HEK293 (cell line): ENCODE measurements at regions not wholly inside any gene's neighbourhood (a gene's known extent, or its start where the extent isn't known, plus 50 kb on each side); places are given as distances from the start of the nearest gene placed in this dataset.

Source experiments
- CTCF ChIA-PET: fragments of 350-600 bp; formaldehyde crosslinking; extraction: SDS; loops from one replicate; lab custom pipeline; 2021; ENCODE audit warnings: antibody characterized with exemption; lab: Yijun Ruan, JAX
- POLR2A ChIA-PET: fragments of 300-600 bp; formaldehyde crosslinking; extraction: SDS; loops from one replicate; lab custom pipeline; 2020; ENCODE audit warnings: antibody characterized with exemption, inconsistent platforms; lab: Yijun Ruan, JAX
- H3K27ac ChIP-seq: fragments of 200-500 bp; sonication (Bioruptor generic); 2 replicates; pipeline ENCODE4 v1.5.1; 2014; ENCODE audit warnings: low read depth, low read length, control low read depth, inconsistent platforms; ENCODE audit errors: extremely low read depth
- H3K36me3 ChIP-seq, 2 experiments: fragments of 200-500 bp in 1 of 2; sonication (Bioruptor generic) in 1 of 2; 1 replicate in 1 of 2; 2 replicates in 1 of 2; pipeline ENCODE4 v1.5.1; 2014 to 2017; ENCODE audit warnings: inconsistent platforms in 2 of 2, low read length in 2 of 2; ENCODE audit not compliant: control insufficient read depth in 2 of 2, insufficient read depth in 1 of 2
- H3K4me1 ChIP-seq: fragments of 200-500 bp; sonication (Bioruptor generic); 2 replicates; pipeline ENCODE4 v1.5.1; 2014; ENCODE audit warnings: mild to moderate bottlenecking, low read length, inconsistent platforms; ENCODE audit not compliant: control insufficient read depth, insufficient read depth
- H3K4me3 ChIP-seq: 2 replicates; pipeline ENCODE4 v1.5.1; 2011; ENCODE audit warnings: low read depth, mild to moderate bottlenecking, control low read depth, low read length, moderate library complexity
- H3K9me3 ChIP-seq: fragments of 200-500 bp; sonication (Bioruptor generic); 2 replicates; pipeline ENCODE4 v1.5.1; 2014; ENCODE audit warnings: low read depth, low read length, inconsistent platforms; ENCODE audit not compliant: control insufficient read depth, insufficient read depth
- ELK4 ChIP-seq: IDR thresholded peaks from 2 replicates; pipeline ENCODE4 v1.6.1; 2011; ENCODE audit warnings: mild to moderate bottlenecking, low read depth, low read length, borderline replicate concordance
- FEZF1 ChIP-seq: fragments of 450-650 bp; formaldehyde crosslinking; IDR thresholded peaks from 2 replicates; pipeline ENCODE4 v1.5.1; 2016; ENCODE audit warnings: missing biosample characterization, missing genetic modification characterization
- INSM2 ChIP-seq: fragments of 450-650 bp; formaldehyde crosslinking; IDR thresholded peaks from 2 replicates; pipeline ENCODE4 v1.5.1; 2016; ENCODE audit warnings: missing biosample characterization, missing genetic modification characterization
- KLF7 ChIP-seq: fragments of 450-650 bp; formaldehyde crosslinking; IDR thresholded peaks from 2 replicates; pipeline ENCODE4 v1.5.1; 2016; ENCODE audit warnings: missing biosample characterization, missing genetic modification characterization, borderline replicate concordance
- REPIN1 ChIP-seq: fragments of 450-650 bp; formaldehyde crosslinking; IDR thresholded peaks from 2 replicates; pipeline ENCODE4 v1.5.1; 2017; ENCODE audit warnings: missing biosample characterization, missing genetic modification characterization, low read depth
- SP3 ChIP-seq: fragments of 450-650 bp; formaldehyde crosslinking; IDR thresholded peaks from 2 replicates; pipeline ENCODE4 v1.5.1; 2016; ENCODE audit warnings: missing biosample characterization, missing genetic modification characterization
- ZBTB17 ChIP-seq: fragments of 450-650 bp; formaldehyde crosslinking; IDR thresholded peaks from 2 replicates; pipeline ENCODE4 v1.5.1; 2016; ENCODE audit warnings: missing biosample characterization, missing genetic modification characterization
- ZEB2 ChIP-seq: fragments of 450-650 bp; formaldehyde crosslinking; IDR thresholded peaks from 2 replicates; pipeline ENCODE4 v1.5.1; 2016; ENCODE audit warnings: missing biosample characterization, missing genetic modification characterization
- ZNF19 ChIP-seq: fragments of 450-650 bp; formaldehyde crosslinking; IDR thresholded peaks from 2 replicates; pipeline ENCODE4; 2016; ENCODE audit warnings: missing biosample characterization, missing genetic modification characterization, low read depth
- ZNF202 ChIP-seq: fragments of 450-650 bp; formaldehyde crosslinking; IDR thresholded peaks from 2 replicates; pipeline ENCODE4 v1.5.1; 2016; ENCODE audit warnings: missing biosample characterization, missing genetic modification characterization, borderline replicate concordance
- ZNF214 ChIP-seq: fragments of 450-650 bp; formaldehyde crosslinking; IDR thresholded peaks from 2 replicates; pipeline ENCODE4 v1.5.1; 2017; ENCODE audit warnings: missing biosample characterization, mild to moderate bottlenecking, missing genetic modification characterization, borderline replicate concordance
- ZNF23 ChIP-seq: fragments of 450-650 bp; formaldehyde crosslinking; IDR thresholded peaks from 2 replicates; pipeline ENCODE4 v1.5.1; 2016; ENCODE audit warnings: missing biosample characterization, missing genetic modification characterization, borderline replicate concordance
- ZNF292 ChIP-seq: fragments of 450-650 bp; formaldehyde crosslinking; IDR thresholded peaks from 2 replicates; pipeline ENCODE4 v1.5.1; 2016; ENCODE audit warnings: low read depth, missing biosample characterization, missing genetic modification characterization, borderline replicate concordance
- ZNF354C ChIP-seq: fragments of 450-650 bp; formaldehyde crosslinking; IDR thresholded peaks from 2 replicates; pipeline ENCODE4 v1.5.1; 2016; ENCODE audit warnings: missing biosample characterization, missing genetic modification characterization, low read depth, borderline replicate concordance
- ZNF580 ChIP-seq: fragments of 450-650 bp; formaldehyde crosslinking; IDR thresholded peaks from 2 replicates; pipeline ENCODE4 v1.5.1; 2016; ENCODE audit warnings: missing biosample characterization, missing genetic modification characterization
- ZNF624 ChIP-seq: fragments of 450-650 bp; formaldehyde crosslinking; IDR thresholded peaks from 2 replicates; pipeline ENCODE4 v1.5.1; 2017; ENCODE audit warnings: missing biosample characterization, missing genetic modification characterization
- ZNF692 ChIP-seq: fragments of 450-650 bp; formaldehyde crosslinking; IDR thresholded peaks from 2 replicates; pipeline ENCODE4 v1.5.1; 2016; ENCODE audit warnings: missing biosample characterization, missing genetic modification characterization
- ZNF776 ChIP-seq: fragments of 450-650 bp; formaldehyde crosslinking; IDR thresholded peaks from 2 replicates; pipeline ENCODE4 v1.5.0; 2017; ENCODE audit warnings: missing biosample characterization, missing genetic modification characterization, borderline replicate concordance
- ZNF837 ChIP-seq: fragments of 450-650 bp; formaldehyde crosslinking; IDR thresholded peaks from 2 replicates; pipeline ENCODE4 v1.5.1; 2016; ENCODE audit warnings: missing biosample characterization, missing genetic modification characterization
- ZSCAN5A ChIP-seq: fragments of 450-650 bp; formaldehyde crosslinking; IDR thresholded peaks from 2 replicates; pipeline ENCODE4 v1.5.1; 2016; ENCODE audit warnings: missing biosample characterization, missing genetic modification characterization

GRCh38 chr10:130715686-130716670 lies 579.8 kb downstream of the GLRX3 start:
- Histone ChIP-seq H3K4me1 (no peaks in the 10 kb centered on the region), H3K4me3 (no peak overlapping the region), H3K9me3 (no peaks in the 10 kb centered on the region)
- TF ChIP-seq ZNF580 (tag by site-specific recombination) (no peak), ZNF354C (tag by site-specific recombination) (no peak), ZNF776 (tag by site-specific recombination) (no peak), KLF7 (tag by site-specific recombination) (no peak), INSM2 (tag by site-specific recombination) (no peak), ZNF214 (tag by site-specific recombination) (no peak), ZNF23 (no peak)
- TF ChIP-seq, all 188 proteins: peak for 0
- POLR2A ChIA-PET = no interaction called here
- Histone ChIP-seq H3K36me3 (no peaks in the 10 kb centered on the region), H3K27ac (no peak overlapping the region)
- CTCF ChIA-PET = no interaction called here

GRCh38 chr10:130717083-130717482 lies 580.9 kb downstream of the GLRX3 start:
- H3K9me3 ChIP-seq = no peaks in the 10 kb centered on the region
- H3K27ac ChIP-seq = no peak overlapping the region
- TF ChIP-seq ZNF292 (tag by site-specific recombination) = no peak
- no peak for TF ChIP-seq ZSCAN5A (tag by site-specific recombination)
- TF ChIP-seq FEZF1 (tag by site-specific recombination) = no peak
- no peak for TF ChIP-seq ZBTB17
- TF ChIP-seq ELK4 = no peak
- TF ChIP-seq ZNF202 (tag by site-specific recombination) = no peak
- no peak for TF ChIP-seq REPIN1 (tag by site-specific recombination)
- no peak for TF ChIP-seq SP3 (tag by site-specific recombination)
- no peak for TF ChIP-seq ZEB2 (tag by site-specific recombination)
- TF ChIP-seq ZNF624 (tag by site-specific recombination) = no peak
- no peak for TF ChIP-seq ZNF692 (tag by site-specific recombination)
- no peak for TF ChIP-seq ZNF214 (tag by site-specific recombination)
- TF ChIP-seq ZNF19 = no peak
- TF ChIP-seq ZNF837 (tag by site-specific recombination) = no peak
- ChIA-PET POLR2A (no interaction called here), CTCF (interaction anchor here (0.7 kb wide), 1 partner anchor 14 kb away, joined by 3 read pairs; no protein-coding TSS in a partner anchor)
- no peak overlapping the region for H3K4me3 ChIP-seq
- no peaks in the 10 kb centered on the region for H3K36me3 ChIP-seq
- no peaks in the 10 kb centered on the region for H3K4me1 ChIP-seq
